ENCODE measurements at regions not wholly inside any gene's neighbourhood (a gene's known extent, or its start where the extent isn't known, plus 50 kb on each side); places are given as distances from the start of the nearest gene placed in this dataset.

DNA sequence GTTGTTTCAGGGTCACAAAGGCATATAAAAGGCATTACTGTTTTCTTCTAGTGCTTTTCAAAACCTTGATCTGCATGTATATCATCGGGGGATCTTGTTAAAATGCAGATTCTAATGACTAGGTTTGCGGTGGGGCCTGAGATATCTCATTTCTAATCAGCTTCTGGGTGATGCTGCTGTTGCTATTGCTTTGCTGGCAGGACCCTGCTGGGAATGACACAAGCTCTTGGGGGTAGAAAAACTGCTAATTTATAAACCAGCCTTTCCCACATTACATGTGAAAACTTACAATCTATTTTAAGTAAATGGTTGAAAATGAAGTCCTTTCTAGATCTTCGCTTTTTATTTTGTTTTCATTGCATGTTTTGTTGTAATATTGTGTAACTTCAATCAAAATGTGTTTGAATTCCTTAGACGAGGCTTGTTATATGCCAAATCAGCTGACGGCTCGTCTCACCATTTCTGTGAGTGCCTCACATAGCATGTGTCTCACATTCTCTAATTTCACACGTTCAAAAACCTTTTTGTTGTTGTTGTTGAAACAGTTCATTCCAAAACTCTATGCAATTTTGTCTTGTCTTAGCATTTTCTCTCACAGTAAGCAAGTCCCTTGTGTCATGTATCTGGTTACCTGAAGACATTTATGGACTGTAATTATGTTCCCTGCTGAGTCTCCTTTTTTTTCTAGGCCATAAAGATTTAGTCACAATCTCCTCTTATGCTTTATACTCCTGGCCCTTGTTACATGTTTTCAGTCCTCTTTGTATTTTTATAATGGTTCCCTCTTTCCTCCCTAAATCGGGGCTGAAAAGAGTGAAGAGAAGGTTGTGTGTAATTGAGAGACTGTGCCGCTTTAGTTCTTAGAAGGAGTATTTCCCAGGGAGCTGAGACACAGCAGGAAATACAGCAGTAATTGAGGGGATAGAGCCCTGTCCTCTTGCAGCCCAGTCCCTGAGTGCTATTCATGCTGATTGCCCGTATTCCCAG is 521.0 kb upstream of the SEMA6A start:
- H3K4me3 ChIP-seq (replicated peaks; ENCODE audit: low read depth, low read length), result no peak overlapping the region
- TF ChIP-seq, protein P1, sequence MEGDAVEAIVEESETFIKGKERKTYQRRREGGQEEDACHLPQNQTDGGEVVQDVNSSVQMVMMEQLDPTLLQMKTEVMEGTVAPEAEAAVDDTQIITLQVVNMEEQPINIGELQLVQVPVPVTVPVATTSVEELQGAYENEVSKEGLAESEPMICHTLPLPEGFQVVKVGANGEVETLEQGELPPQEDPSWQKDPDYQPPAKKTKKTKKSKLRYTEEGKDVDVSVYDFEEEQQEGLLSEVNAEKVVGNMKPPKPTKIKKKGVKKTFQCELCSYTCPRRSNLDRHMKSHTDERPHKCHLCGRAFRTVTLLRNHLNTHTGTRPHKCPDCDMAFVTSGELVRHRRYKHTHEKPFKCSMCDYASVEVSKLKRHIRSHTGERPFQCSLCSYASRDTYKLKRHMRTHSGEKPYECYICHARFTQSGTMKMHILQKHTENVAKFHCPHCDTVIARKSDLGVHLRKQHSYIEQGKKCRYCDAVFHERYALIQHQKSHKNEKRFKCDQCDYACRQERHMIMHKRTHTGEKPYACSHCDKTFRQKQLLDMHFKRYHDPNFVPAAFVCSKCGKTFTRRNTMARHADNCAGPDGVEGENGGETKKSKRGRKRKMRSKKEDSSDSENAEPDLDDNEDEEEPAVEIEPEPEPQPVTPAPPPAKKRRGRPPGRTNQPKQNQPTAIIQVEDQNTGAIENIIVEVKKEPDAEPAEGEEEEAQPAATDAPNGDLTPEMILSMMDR (IDR thresholded peaks at IDR 0.05; ENCODE audit: low read length, missing control alignments), result no peak
- DNase-seq (ENCODE audit: low read depth), result no peak

DNA sequence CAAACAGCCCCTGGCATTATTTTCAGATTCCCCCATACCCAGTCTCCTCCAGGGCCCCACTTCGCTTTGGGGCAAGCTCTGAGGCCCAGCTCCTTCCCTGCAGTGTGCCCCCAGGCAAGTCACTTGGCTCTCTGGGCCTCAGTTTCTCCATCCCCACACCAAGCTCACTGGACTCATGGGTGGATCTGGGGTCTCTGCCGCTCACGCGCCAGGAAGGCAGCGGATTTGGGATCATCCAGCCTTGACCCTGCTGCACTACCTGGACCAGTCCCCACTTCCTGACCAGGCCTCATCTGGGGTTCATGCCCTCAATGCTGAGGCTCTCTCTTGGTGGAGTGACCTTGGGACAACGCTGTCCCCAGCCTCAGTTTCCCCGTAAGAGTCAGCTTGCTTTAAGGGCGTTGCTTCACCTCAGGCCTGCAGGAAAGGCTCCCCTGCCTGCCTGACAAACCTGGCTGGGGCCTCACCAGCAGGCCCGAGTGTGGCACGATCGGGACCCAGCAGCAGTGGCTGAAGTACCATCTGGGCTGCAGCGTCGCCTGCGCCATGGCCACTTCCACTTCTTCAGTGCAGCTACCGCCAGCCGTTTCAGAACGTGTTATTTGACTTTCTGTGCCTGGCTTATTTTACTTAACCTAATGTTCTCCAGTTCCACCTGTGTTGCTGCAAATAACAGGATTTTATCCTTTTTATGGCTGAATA is 519.6 kb upstream of the SEMA6A start:
- no peak for DNase-seq (ENCODE audit: low read depth)
- H3K4me3 ChIP-seq (replicated peaks; ENCODE audit: low read depth, low read length), result no peak overlapping the region
- TF ChIP-seq, protein P1 (IDR thresholded peaks at IDR 0.05; ENCODE audit: low read length, missing control alignments), result no peak

DNA sequence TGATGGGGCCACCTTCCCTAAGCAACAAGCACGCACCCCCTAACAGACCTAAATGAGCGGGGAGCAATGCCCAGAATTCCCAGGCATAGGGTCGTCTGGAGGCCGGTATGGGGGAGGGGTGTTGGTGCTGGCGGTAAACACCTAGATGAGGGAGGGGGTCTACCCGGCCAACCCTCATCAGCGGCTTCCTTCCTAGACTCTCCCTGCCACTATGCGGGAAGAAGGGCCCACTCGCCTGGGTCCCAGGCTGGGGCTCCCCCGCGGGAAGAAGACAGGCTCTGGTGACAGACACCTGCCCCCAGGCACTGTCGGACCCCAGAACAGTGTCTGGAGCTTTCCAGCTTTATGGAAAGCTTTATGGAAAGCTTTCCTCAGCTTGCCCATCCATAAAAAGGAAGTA is 519.0 kb upstream of the SEMA6A start:
- DNase-seq (ENCODE audit: low read depth), result no peak
- TF ChIP-seq, protein P1 (IDR thresholded peaks at IDR 0.05; ENCODE audit: low read length, missing control alignments), result no peak
- H3K4me3 ChIP-seq (replicated peaks; ENCODE audit: low read depth, low read length), result no peak overlapping the region

DNA sequence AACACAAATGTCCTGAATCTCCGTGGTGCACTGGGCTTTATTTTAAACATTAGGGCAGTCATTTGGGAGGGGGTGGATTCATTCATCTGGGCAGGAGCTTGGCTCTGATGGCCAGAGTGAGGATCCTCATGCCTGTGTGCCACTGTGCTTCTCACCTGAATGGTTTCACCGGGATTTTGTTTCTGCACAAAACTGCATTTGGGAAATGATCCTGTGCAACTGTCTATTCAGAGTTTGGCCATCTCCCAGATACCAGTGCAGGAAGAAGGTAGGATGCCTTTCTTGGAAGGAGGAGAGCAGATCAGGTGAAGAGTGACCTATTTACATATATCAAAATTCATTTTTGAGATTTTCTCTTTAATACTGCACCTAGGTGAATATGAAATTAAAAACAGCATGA is 514.4 kb upstream of the SEMA6A start:
- no peak for DNase-seq (ENCODE audit: low read depth)
- no peak overlapping the region for H3K4me3 ChIP-seq (replicated peaks; ENCODE audit: low read depth, low read length)
- TF ChIP-seq, protein P1 (IDR thresholded peaks at IDR 0.05; ENCODE audit: low read length, missing control alignments), result no peak

DNA sequence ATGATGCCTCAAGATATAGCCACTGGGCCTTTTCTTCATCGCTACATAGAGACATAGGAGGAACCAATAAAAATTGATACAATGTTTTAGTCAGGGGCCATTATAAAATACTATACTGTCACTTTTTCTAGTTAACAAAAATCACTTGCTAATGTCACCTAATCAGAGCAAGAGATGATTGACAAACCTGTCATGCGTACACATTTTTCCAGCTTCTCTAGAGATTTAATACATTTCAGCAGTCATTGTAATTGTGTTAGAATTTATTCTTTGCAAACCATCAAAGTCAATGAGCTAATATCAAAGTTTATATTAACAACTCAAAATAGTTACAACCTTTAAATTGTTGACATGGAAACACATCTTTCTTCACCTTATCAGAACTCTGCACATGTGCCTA is 513.6 kb upstream of the SEMA6A start:
- H3K4me3 ChIP-seq (replicated peaks; ENCODE audit: low read depth, low read length), result no peak overlapping the region
- no peak for DNase-seq (ENCODE audit: low read depth)
- TF ChIP-seq, protein P1 (IDR thresholded peaks at IDR 0.05; ENCODE audit: low read length, missing control alignments), result no peak

DNA sequence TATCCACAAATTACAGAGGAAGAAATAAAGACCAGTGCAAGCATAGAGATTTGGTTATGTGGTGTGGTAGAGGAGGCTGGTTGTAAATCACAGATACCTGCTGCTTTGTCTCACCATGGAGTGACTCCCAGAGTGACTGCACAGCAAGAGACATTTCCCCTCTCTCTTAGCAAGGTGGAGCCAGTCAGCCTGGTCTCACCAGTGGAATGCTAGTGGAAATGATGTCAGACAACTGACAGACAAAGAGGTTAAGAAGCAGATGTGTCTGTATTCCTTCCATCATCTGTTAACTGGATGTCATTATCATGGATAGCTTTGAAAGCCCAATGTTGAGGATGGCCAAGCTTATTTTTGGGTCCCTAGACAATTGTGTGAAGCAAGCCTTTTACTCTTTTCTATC is 509.4 kb upstream of the SEMA6A start:
- no peak for DNase-seq (ENCODE audit: low read depth)
- H3K4me3 ChIP-seq (replicated peaks; ENCODE audit: low read depth, low read length), result no peak overlapping the region
- TF ChIP-seq, protein P1 (IDR thresholded peaks at IDR 0.05; ENCODE audit: low read length, missing control alignments), result no peak
